ENCODE measurements at regions not wholly inside any gene's neighbourhood (a gene's known extent, or its start where the extent isn't known, plus 50 kb on each side); places are given as distances from the start of the nearest gene placed in this dataset.

DNA sequence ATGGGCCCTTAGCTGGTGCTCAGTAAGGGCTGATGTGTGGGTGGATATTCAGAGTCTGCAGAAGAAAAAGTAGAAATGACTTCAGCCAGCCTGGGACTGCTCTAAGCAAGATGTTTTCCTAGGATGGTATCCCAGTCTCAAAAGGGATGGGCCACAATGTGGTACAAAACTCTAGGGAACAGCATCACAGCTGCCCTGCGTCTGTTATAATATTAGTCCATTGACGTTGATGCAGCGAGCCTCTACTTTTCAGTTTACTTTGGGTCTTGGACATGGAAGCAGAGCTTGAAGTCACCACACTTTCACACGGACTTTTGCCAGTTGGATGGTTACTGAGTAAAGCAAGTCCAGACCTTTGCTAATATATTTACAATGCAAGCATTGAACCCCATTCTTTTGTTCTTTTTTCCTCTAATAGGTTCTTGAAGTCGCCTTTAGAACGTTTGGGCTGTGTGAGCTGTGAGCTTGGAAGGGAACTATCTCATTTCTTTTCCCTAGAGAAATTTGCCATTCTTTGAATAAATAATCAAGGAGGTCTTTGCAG, 105.7 kb downstream of the RDH14 start:
- no peak overlapping the region for H3K27ac ChIP-seq
- no peaks in the 10 kb centered on the region for H3K9me3 ChIP-seq
- intact Hi-C loops (cut with DNase I), result no loop called here
- H3K27me3 ChIP-seq, result no peaks in the 10 kb centered on the region
- no peak for DNase-seq
- H3K4me1 ChIP-seq, result no peaks in the 10 kb centered on the region
- H3K4me3 ChIP-seq, result no peak overlapping the region
- TF ChIP-seq, protein P1, sequence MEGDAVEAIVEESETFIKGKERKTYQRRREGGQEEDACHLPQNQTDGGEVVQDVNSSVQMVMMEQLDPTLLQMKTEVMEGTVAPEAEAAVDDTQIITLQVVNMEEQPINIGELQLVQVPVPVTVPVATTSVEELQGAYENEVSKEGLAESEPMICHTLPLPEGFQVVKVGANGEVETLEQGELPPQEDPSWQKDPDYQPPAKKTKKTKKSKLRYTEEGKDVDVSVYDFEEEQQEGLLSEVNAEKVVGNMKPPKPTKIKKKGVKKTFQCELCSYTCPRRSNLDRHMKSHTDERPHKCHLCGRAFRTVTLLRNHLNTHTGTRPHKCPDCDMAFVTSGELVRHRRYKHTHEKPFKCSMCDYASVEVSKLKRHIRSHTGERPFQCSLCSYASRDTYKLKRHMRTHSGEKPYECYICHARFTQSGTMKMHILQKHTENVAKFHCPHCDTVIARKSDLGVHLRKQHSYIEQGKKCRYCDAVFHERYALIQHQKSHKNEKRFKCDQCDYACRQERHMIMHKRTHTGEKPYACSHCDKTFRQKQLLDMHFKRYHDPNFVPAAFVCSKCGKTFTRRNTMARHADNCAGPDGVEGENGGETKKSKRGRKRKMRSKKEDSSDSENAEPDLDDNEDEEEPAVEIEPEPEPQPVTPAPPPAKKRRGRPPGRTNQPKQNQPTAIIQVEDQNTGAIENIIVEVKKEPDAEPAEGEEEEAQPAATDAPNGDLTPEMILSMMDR (IDR thresholded peaks at IDR 0.05), result no peak
- H3K9ac ChIP-seq (ENCODE audit: low read depth in 2 of 2, low read length in 2 of 2), result no peak overlapping the region
- H3K36me3 ChIP-seq, result no peaks in the 10 kb centered on the region

GRCh38 chr2:18446715-18447114, 113.7 kb downstream of the RDH14 start:
- Histone ChIP-seq H3K36me3 (no peaks in the 10 kb centered on the region), H3K27me3 (no peaks in the 10 kb centered on the region), H3K27ac (no peak overlapping the region), H3K9ac (ENCODE audit: low read depth in 2 of 2, low read length in 2 of 2) (no peak overlapping the region), H3K9me3 (no peaks in the 10 kb centered on the region), H3K4me3 (no peak overlapping the region), H3K4me1 (no peaks in the 10 kb centered on the region)
- intact Hi-C loops (cut with DNase I), result no loop called here
- DNase-seq, result no peak
- TF ChIP-seq, protein P1 (IDR thresholded peaks at IDR 0.05), result no peak

DNA sequence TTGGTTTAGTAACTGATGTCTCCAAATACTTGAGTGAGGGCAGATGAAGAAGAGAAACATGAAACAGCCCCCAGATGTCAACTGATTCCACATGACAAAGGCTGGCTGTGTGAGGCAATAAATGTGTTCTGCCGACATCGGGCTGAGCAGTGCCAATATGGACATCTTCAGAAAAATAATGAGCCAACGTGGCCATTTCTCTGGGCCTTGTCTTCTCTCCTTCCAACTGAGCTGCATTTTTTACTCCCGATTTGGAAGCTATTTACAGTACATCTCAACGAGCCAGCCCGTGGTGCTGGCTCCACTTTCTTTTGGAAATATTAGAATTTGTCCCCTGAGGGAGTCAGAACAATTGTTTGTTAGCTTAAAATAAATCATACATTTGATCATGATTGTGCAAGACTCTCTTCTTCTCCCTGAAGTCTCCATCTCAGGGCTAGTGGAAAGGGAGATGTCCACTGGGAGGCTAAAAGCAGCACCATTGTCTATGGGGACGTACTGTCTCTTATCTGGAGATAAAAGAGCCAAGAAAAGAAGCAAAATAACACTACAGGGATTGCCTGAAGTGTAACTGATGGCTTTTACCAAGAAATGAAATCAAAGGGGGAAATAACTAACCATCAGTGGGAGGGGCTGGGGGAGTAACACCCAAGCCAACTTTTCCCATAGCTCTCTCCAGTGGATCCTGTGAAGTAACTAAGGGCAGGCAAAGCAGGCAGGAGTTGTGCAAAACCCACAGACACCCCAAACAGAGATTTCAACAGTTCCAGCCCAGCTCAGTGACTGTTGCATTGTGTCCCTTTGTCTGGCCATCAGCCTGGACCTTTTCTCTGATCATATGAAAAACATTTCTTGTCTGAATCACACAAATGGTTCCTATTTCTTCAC, 114.8 kb downstream of the RDH14 start:
- Histone ChIP-seq H3K27me3 (no peaks in the 10 kb centered on the region), H3K4me1 (no peaks in the 10 kb centered on the region), H3K36me3 (no peaks in the 10 kb centered on the region), H3K27ac (no peak overlapping the region), H3K4me3 (no peak overlapping the region), H3K9ac (ENCODE audit: low read depth in 2 of 2, low read length in 2 of 2) (no peak overlapping the region), H3K9me3 (no peaks in the 10 kb centered on the region)
- TF ChIP-seq, protein P1 (IDR thresholded peaks at IDR 0.05), result no peak
- no peak for DNase-seq
- intact Hi-C loops (cut with DNase I), result no loop called here

- Histone ChIP-seq H3K36me3 (no peaks in the 10 kb centered on the region), H3K9me3 (no peaks in the 10 kb centered on the region), H3K9ac (ENCODE audit: low read depth in 2 of 2, low read length in 2 of 2) (no peak overlapping the region), H3K4me3 (no peak overlapping the region), H3K4me1 (no peaks in the 10 kb centered on the region), H3K27me3 (no peaks in the 10 kb centered on the region), H3K27ac (no peak overlapping the region)
- TF ChIP-seq, protein P1 (IDR thresholded peaks at IDR 0.05), result no peak
- intact Hi-C loops (cut with DNase I), result no loop called here
- no peak for DNase-seq
Measured at GRCh38 chr2:18444806-18445205, 115.6 kb downstream of the RDH14 start.

DNA sequence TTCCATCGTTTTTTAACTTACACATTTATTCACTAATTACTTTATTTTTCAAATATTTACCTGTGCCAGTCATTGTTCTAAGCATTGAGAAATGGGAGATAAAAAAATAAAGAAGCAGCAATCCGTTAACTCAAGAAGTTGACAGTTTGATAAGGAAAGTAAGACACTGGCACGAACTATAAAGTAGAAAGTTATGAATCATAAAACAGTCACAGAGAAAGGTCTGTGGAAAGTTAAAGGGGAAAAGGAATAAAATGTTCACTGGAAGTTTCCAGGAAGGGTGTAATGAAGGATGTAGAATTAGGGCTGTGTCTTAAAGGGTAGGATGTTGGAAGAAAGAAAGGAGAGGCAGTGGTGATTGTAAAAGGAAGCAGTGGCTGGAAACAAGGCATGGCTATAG, 118.9 kb downstream of the RDH14 start:
- no peak overlapping the region for H3K27ac ChIP-seq
- TF ChIP-seq, protein P1 (IDR thresholded peaks at IDR 0.05), result no peak
- H3K9ac ChIP-seq (ENCODE audit: low read depth in 2 of 2, low read length in 2 of 2), result no peak overlapping the region
- no peaks in the 10 kb centered on the region for H3K36me3 ChIP-seq
- intact Hi-C loops (cut with DNase I), result no loop called here
- H3K4me3 ChIP-seq, result no peak overlapping the region
- no peaks in the 10 kb centered on the region for H3K9me3 ChIP-seq
- DNase-seq, result no peak
- no peaks in the 10 kb centered on the region for H3K27me3 ChIP-seq
- no peaks in the 10 kb centered on the region for H3K4me1 ChIP-seq

All from colonic mucosa (tissue), 4 donors.